T-helper 22 cell (primary cell): ENCODE measurements at regions not wholly inside any gene's neighbourhood (a gene's known extent, or its start where the extent isn't known, plus 50 kb on each side); places are given as distances from the start of the nearest gene placed in this dataset.

Source experiments
- DNase-seq: peaks from one replicate; pipeline ENCODE4 v3.0.0-alpha.2; 2020; ENCODE audit warnings: low read depth

GRCh38 chr18:77851802-77852201 is 602.2 kb downstream of the GALR1 start:
- no peak for DNase-seq

- no peak for DNase-seq
These were observed 604.2 kb downstream of the GALR1 start for GRCh38 chr18:77853859-77854258.

GRCh38 chr18:77857678-77858655 is 608.3 kb downstream of the GALR1 start:
- no peak for DNase-seq

- no peak for DNase-seq
These were observed 610.0 kb downstream of the GALR1 start for GRCh38 chr18:77859634-77860033.

GRCh38 chr18:77862066-77862757 is 612.6 kb downstream of the GALR1 start:
- no peak for DNase-seq

GRCh38 chr18:77865853-77866252 is 616.2 kb downstream of the GALR1 start:
- no peak for DNase-seq

- no peak for DNase-seq
These were observed 616.7 kb downstream of the GALR1 start for GRCh38 chr18:77866351-77866750.

- no peak for DNase-seq
These were observed 620.6 kb downstream of the GALR1 start for GRCh38 chr18:77870199-77870598.

GRCh38 chr18:77870894-77871293 is 621.2 kb downstream of the GALR1 start:
- DNase-seq, result no peak

GRCh38 chr18:77872166-77872565 is 622.5 kb downstream of the GALR1 start:
- no peak for DNase-seq

- DNase-seq, result no peak
These were observed 626.7 kb downstream of the GALR1 start for GRCh38 chr18:77876319-77876865.

- DNase-seq, result no peak
These were observed 630.2 kb downstream of the GALR1 start for GRCh38 chr18:77879829-77880228.

GRCh38 chr18:77884454-77884853 is 634.8 kb downstream of the GALR1 start:
- no peak for DNase-seq

- DNase-seq, result no peak
These were observed 644.4 kb downstream of the GALR1 start for GRCh38 chr18:77894060-77894459.

- DNase-seq, result no peak
These were observed 645.6 kb downstream of the GALR1 start for GRCh38 chr18:77895250-77895649.

- DNase-seq, result no peak
These were observed 647.1 kb downstream of the GALR1 start for GRCh38 chr18:77896586-77897252.

- DNase-seq, result no peak
These were observed 648.0 kb downstream of the GALR1 start for GRCh38 chr18:77897606-77898005.

GRCh38 chr18:77899972-77900754 is 650.5 kb downstream of the GALR1 start:
- peak; percentile 25 for DNase-seq

- no peak for DNase-seq
These were observed 655.4 kb downstream of the GALR1 start for GRCh38 chr18:77905011-77905410.

- no peak for DNase-seq
These were observed 655.9 kb downstream of the GALR1 start for GRCh38 chr18:77905449-77906055.
